ENCODE measurements at regions not wholly inside any gene's neighbourhood (a gene's known extent, or its start where the extent isn't known, plus 50 kb on each side); places are given as distances from the start of the nearest gene placed in this dataset.

DNA sequence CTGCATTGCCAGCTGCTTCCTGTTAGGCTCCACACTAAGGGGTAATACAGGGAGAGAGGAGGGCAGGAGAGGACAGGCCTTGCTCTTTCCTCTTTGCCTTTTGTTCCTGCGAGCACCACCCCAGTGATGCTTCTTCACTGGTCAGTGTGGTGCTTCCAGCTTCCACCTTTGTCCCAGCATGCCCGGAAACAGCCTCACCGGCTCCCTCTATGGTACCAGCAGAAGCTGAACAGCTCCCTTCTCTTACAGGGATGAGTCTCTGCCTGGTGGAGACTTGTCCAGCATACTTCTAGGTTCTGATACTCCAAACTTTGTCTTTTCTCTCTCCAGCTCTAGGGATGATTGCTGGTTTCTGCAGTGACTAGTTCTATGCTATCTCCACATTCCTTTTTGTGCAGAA lies 413.3 kb downstream of the TSN start:
- Histone ChIP-seq H3K4me1 (ENCODE audit: control insufficient read depth in 1 of 2, low read depth in 2 of 2) (no peaks in the 10 kb centered on the region), H3K27ac (no peak overlapping the region), H3K9me3 (no peaks in the 10 kb centered on the region), H3K4me3 (no peak overlapping the region), H3K36me3 (no peaks in the 10 kb centered on the region), H3K27me3 (replicated peaks; ENCODE audit: insufficient read depth) (no peaks in the 10 kb centered on the region)
- TF ChIP-seq, protein P1, sequence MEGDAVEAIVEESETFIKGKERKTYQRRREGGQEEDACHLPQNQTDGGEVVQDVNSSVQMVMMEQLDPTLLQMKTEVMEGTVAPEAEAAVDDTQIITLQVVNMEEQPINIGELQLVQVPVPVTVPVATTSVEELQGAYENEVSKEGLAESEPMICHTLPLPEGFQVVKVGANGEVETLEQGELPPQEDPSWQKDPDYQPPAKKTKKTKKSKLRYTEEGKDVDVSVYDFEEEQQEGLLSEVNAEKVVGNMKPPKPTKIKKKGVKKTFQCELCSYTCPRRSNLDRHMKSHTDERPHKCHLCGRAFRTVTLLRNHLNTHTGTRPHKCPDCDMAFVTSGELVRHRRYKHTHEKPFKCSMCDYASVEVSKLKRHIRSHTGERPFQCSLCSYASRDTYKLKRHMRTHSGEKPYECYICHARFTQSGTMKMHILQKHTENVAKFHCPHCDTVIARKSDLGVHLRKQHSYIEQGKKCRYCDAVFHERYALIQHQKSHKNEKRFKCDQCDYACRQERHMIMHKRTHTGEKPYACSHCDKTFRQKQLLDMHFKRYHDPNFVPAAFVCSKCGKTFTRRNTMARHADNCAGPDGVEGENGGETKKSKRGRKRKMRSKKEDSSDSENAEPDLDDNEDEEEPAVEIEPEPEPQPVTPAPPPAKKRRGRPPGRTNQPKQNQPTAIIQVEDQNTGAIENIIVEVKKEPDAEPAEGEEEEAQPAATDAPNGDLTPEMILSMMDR (IDR thresholded peaks at IDR 0.05) = no peak
- no peak for ATAC-seq (ENCODE audit: insufficient number of reproducible peaks, low FRiP score, low read depth)
- DNase-seq (ENCODE audit: low spot score) = no peak

DNA sequence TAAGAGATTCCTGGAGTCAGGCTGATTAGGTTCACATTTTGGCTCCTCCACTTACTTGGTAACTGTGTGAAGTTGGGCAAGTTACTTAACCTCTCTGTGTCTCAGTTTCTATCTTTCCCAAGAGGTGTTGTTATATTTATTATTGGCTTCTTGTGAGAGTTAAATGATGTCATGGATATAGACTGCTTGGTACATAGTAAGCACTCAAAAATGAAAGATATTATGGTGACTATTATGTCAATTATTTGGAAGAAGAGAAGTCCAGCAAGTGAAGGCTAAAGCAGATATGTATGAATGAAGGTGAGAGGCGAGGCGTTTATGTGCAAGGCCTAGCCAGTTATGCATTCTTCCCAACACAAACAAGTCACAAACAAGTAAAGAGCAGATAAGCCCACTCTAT lies 417.4 kb downstream of the TSN start:
- Histone ChIP-seq H3K27me3 (replicated peaks; ENCODE audit: insufficient read depth) (no peaks in the 10 kb centered on the region), H3K4me3 (no peak overlapping the region), H3K4me1 (ENCODE audit: control insufficient read depth in 1 of 2, low read depth in 2 of 2) (no peaks in the 10 kb centered on the region), H3K27ac (no peak overlapping the region), H3K9me3 (no peaks in the 10 kb centered on the region), H3K36me3 (no peaks in the 10 kb centered on the region)
- TF ChIP-seq, protein P1 (IDR thresholded peaks at IDR 0.05) = no peak
- no peak for ATAC-seq (ENCODE audit: insufficient number of reproducible peaks, low FRiP score, low read depth)
- DNase-seq (ENCODE audit: low spot score) = no peak

DNA sequence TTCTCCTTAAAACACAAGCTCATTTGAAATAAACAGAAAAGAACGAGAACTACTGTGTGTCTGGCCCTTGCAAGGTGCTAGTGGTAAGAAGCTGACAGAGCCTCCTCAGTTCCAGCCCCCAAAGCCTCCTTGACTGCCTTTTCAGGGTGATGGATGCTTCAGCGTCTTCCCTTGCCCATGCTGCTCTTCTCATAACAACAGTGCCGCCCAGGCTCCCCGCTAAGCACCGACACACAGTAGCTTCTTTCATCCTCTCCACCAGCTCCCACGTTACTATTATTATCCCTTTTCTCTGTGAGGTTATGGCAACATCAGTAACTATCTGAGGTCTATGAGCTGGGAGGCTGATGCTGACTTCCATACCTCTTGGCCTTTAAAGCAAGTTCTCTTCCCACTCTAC lies 418.6 kb downstream of the TSN start:
- H3K27ac ChIP-seq = no peak overlapping the region
- ATAC-seq (ENCODE audit: insufficient number of reproducible peaks, low FRiP score, low read depth) (no peak), DNase-seq (ENCODE audit: low spot score) (no peak)
- no peaks in the 10 kb centered on the region for H3K36me3 ChIP-seq
- H3K9me3 ChIP-seq = no peaks in the 10 kb centered on the region
- no peaks in the 10 kb centered on the region for H3K27me3 ChIP-seq (replicated peaks; ENCODE audit: insufficient read depth)
- TF ChIP-seq, protein P1 (IDR thresholded peaks at IDR 0.05) = no peak
- H3K4me1 ChIP-seq (ENCODE audit: control insufficient read depth in 1 of 2, low read depth in 2 of 2) = no peaks in the 10 kb centered on the region
- no peak overlapping the region for H3K4me3 ChIP-seq

DNA sequence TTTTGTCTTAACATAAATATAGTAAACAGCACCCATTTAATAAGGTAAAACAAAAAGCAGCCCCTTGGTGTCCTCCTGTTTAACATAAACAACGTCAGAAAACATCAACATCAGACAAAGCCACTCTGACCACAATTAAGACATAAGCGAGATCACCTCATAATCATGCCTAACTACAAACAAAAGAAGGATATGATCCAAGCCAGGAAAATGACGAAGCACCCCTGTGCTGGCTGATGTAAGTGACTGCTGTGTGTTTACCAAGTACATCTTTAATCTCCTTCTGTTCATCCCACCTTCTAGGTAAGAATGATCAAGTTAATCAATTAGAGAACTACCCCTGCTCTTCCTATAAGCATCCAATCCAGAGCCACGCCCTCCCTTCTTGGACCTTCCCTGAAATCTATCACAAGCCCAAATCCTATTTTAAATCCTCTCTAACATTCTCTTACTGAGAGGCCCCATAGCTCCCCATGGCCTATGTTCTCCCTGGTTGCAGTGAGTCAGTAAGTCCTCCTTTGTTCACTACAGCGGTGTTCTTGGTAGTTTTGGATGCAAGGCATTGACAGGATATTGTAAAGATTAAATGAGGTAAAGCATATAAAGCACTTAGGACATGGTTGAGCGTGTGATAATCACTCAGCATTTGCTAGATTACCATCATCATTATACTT lies 424.2 kb downstream of the TSN start:
- Histone ChIP-seq H3K4me1 (ENCODE audit: control insufficient read depth in 1 of 2, low read depth in 2 of 2) (no peaks in the 10 kb centered on the region), H3K4me3 (no peak overlapping the region), H3K9me3 (no peaks in the 10 kb centered on the region), H3K36me3 (no peaks in the 10 kb centered on the region), H3K27ac (no peak overlapping the region), H3K27me3 (replicated peaks; ENCODE audit: insufficient read depth) (no peaks in the 10 kb centered on the region)
- TF ChIP-seq, protein P1 (IDR thresholded peaks at IDR 0.05) = no peak
- ATAC-seq (ENCODE audit: insufficient number of reproducible peaks, low FRiP score, low read depth) (no peak), DNase-seq (ENCODE audit: low spot score) (no peak)

DNA sequence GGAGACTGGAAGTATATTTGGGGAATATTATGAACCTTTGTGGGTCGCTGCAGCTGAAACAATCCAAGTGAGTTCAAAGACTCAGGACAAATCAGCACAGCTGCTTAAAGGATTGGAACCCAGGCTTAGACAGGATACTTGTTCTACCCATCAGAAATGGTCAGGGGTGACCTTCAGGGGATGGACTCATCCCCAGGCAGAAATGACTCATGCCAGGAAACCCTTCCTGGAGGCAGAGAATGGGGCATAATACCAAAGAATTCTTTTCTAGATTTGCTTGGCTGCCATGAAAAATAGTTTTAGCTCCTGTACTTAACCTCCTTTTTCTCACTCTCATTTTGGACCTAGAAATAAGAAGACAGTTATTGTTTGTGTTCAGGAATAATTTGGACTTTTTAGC lies 425.5 kb downstream of the TSN start:
- no peaks in the 10 kb centered on the region for H3K9me3 ChIP-seq
- ATAC-seq (ENCODE audit: insufficient number of reproducible peaks, low FRiP score, low read depth) (no peak), DNase-seq (ENCODE audit: low spot score) (no peak)
- no peaks in the 10 kb centered on the region for H3K27me3 ChIP-seq (replicated peaks; ENCODE audit: insufficient read depth)
- no peak overlapping the region for H3K27ac ChIP-seq
- TF ChIP-seq, protein P1 (IDR thresholded peaks at IDR 0.05) = no peak
- H3K36me3 ChIP-seq = no peaks in the 10 kb centered on the region
- H3K4me1 ChIP-seq (ENCODE audit: control insufficient read depth in 1 of 2, low read depth in 2 of 2) = no peaks in the 10 kb centered on the region
- no peak overlapping the region for H3K4me3 ChIP-seq
